ENCODE measurements at regions not wholly inside any gene's neighbourhood (a gene's known extent, or its start where the extent isn't known, plus 50 kb on each side); places are given as distances from the start of the nearest gene placed in this dataset.

DNA sequence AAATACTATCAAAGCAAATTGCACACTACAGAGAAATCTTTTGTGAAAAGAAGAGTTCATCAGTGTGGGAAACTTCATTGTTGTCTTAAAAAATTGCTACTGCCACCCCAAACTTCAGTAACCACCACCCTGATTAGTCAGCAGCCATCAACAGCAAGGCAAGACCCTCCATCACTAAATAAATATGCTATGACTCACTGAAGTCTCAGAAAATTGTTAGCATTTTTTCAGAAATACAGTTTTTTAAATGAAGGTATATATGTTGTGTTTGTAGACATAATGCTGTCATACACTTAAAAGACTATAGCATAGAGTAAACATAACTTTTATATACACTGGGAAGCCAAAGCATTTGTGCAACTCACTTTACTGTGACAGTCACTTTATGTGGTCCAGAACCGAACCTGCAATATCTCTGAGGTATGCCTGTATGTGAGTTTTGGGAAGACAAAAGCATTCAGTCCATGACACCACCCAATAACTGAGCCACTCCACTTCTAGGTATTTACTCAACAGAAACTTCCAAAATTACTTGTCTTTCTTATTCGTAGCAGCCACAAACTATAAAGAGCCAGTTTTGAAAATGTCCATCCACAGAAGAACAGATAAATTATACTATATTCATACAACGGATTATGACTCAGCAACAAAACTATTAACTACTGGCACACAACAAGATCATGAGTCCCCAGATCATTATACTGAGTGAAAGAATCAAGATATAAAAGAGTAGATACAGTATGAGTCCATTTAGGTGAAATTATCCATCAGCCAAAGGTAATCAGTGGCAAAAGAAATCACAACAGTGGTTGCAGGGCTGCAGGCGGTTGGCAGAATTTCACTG is 649.6 kb downstream of the BCL11B start:
- no peak overlapping the region for H3K4me3 ChIP-seq (replicated peaks in 1 of 3; ENCODE audit: insufficient read depth in 1 of 3, low read depth in 1 of 3, low read length in 3 of 3)
- ChIA-PET POLR2A (no interaction called here), CTCF (no interaction called here)
- intact Hi-C loops (cut with micrococcal nuclease), result no loop called here
- H3K9ac ChIP-seq (replicated peaks; ENCODE audit: extremely low read depth, insufficient read depth, low read length), result no peak overlapping the region
- dilution Hi-C loops (cut with MboI; ENCODE audit: extremely low pct_ligation_motif_present, low sequenced_read_pairs), result no loop called here
- no peaks in the 10 kb centered on the region for H3K9me1 ChIP-seq (replicated peaks; ENCODE audit: control insufficient read depth, extremely low read depth, insufficient read depth, low read length)
- H3K4me2 ChIP-seq (ENCODE audit: insufficient read depth, low read length), result no peak overlapping the region
- no peak overlapping the region for H3K27ac ChIP-seq (ENCODE audit: insufficient read depth, low read depth, low read length)
- no peaks in the 10 kb centered on the region for H4K20me1 ChIP-seq (replicated peaks; ENCODE audit: control insufficient read depth, extremely low read depth, insufficient read depth, low read length)
- H2AFZ ChIP-seq (ENCODE audit: low read depth, low read length), result no peak overlapping the region
- FAIRE-seq, result no peak
- H3K79me2 ChIP-seq (ENCODE audit: control insufficient read depth, insufficient read depth, low read length), result no peaks in the 10 kb centered on the region
- H3K4me1 ChIP-seq (ENCODE audit: control insufficient read depth, extremely low read depth, insufficient read depth, low read length), result no peaks in the 10 kb centered on the region
- peaks cover 2% of the 10 kb centered on the region for H3K9me3 ChIP-seq (replicated peaks; ENCODE audit: control insufficient read depth, insufficient read depth, low read length)
- BruUV-seq (replicated peaks), result no TSS peak
- no peaks in the 10 kb centered on the region for H3K27me3 ChIP-seq (ENCODE audit: control insufficient read depth in 2 of 2, insufficient read depth in 2 of 2, low read length in 2 of 2)
- no peak for DNase-seq (ENCODE audit: low read depth, low spot score)
- no peak for TF ChIP-seq FOS (IDR thresholded peaks at IDR 0.05; ENCODE audit: borderline replicate concordance, insufficient read depth, low read length)
- TF ChIP-seq, protein P1, sequence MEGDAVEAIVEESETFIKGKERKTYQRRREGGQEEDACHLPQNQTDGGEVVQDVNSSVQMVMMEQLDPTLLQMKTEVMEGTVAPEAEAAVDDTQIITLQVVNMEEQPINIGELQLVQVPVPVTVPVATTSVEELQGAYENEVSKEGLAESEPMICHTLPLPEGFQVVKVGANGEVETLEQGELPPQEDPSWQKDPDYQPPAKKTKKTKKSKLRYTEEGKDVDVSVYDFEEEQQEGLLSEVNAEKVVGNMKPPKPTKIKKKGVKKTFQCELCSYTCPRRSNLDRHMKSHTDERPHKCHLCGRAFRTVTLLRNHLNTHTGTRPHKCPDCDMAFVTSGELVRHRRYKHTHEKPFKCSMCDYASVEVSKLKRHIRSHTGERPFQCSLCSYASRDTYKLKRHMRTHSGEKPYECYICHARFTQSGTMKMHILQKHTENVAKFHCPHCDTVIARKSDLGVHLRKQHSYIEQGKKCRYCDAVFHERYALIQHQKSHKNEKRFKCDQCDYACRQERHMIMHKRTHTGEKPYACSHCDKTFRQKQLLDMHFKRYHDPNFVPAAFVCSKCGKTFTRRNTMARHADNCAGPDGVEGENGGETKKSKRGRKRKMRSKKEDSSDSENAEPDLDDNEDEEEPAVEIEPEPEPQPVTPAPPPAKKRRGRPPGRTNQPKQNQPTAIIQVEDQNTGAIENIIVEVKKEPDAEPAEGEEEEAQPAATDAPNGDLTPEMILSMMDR (IDR thresholded peaks at IDR 0.05; ENCODE audit: extremely low read depth in 1 of 2, insufficient read depth in 1 of 2, low read depth in 1 of 2, low read length in 2 of 2), result no peak
- TF ChIP-seq MYC (IDR thresholded peaks at IDR 0.05; ENCODE audit: low read depth, low read length), result no peak
- TF ChIP-seq POLR2AphosphoS5 (IDR thresholded peaks at IDR 0.05; ENCODE audit: insufficient read depth, low read depth, low read length), result no peak
- no peak for TF ChIP-seq GATA2 (IDR thresholded peaks at IDR 0.05; ENCODE audit: insufficient read depth, insufficient read length, low read depth, low read length)
- no peak for TF ChIP-seq POLR2A (IDR thresholded peaks at IDR 0.05; ENCODE audit: low read depth, low read length)
- no peak for TF ChIP-seq JUN (IDR thresholded peaks at IDR 0.05; ENCODE audit: borderline replicate concordance, insufficient read depth, insufficient read length, low read depth)
- TF ChIP-seq, protein P2, sequence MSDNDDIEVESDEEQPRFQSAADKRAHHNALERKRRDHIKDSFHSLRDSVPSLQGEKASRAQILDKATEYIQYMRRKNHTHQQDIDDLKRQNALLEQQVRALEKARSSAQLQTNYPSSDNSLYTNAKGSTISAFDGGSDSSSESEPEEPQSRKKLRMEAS (IDR thresholded peaks at IDR 0.05; ENCODE audit: insufficient read depth, insufficient read length), result no peak
- TF ChIP-seq EZH2 (IDR thresholded peaks at IDR 0.05; ENCODE audit: borderline replicate concordance, low read depth, low read length, severe bottlenecking), result no peak
- no peaks in the 10 kb centered on the region for H3K36me3 ChIP-seq (ENCODE audit: control insufficient read depth in 2 of 2, extremely low read depth in 1 of 2, insufficient read depth in 2 of 2, low read length in 2 of 2)
